Kidney tubule cell (primary cell): ENCODE measurements at regions not wholly inside any gene's neighbourhood (a gene's known extent, or its start where the extent isn't known, plus 50 kb on each side); places are given as distances from the start of the nearest gene placed in this dataset.

ENCODE experiments used
- DNase-seq: peaks from one replicate; pipeline ENCODE4 v3.0.0-alpha.2; 2018; ENCODE audit warnings: low spot score

DNA sequence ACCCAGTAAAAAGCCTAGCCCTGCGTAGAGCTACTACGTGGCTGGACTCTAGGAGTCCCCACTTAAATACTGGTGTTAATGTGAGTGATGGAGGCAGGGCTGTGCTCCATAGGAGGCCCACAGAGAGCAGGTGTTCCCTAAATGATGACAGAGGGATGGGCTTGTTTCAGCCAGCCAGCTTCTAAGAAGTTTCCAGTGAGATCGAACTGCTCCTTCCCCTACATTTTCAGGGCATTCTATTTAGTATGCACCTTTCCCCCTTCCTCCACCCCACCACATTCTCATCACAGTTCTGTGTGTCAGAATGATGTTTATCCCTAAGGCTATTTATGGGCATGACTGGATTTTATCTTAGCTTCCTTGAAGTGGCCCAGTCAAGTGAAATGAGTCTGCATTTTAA is 213.0 kb downstream of the TRIB2 start:
- no peak for DNase-seq

- DNase-seq: no peak
Observed at GRCh38 chr2:12930391-12930790, 213.7 kb downstream of the TRIB2 start.

- peak; percentile 48 for DNase-seq
Observed at GRCh38 chr2:12931186-12931844, 214.6 kb downstream of the TRIB2 start.

- DNase-seq: no peak
Observed at GRCh38 chr2:12932192-12932591, 215.5 kb downstream of the TRIB2 start.

DNA sequence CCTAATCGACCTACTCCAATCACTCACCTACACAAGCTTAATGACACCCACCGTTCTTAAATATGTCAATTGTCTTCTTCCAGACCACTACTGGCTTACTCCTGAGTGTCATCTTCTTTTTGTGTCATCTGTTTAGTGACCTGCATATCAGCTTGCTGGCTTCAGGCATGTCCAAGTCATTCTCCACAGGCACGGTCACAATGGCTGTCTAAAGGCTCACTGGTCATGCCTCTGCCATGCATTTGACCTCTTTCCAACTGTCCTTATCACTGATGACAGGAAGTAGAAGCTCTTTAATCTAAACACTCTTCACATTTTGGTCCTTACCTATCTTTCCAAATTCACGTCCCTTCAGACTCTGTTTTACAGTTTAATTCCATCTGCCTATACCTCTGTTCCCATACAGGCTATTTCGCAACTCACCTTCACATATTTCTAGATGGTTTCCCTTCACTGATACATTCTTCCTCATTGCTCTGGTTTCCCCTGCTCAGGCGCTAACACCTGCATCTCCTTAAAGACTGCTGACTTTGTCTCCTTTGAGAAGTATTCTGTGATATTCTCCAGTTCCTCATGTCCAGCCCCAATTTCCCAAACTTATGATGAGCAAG is 217.5 kb downstream of the TRIB2 start:
- DNase-seq: no peak

DNA sequence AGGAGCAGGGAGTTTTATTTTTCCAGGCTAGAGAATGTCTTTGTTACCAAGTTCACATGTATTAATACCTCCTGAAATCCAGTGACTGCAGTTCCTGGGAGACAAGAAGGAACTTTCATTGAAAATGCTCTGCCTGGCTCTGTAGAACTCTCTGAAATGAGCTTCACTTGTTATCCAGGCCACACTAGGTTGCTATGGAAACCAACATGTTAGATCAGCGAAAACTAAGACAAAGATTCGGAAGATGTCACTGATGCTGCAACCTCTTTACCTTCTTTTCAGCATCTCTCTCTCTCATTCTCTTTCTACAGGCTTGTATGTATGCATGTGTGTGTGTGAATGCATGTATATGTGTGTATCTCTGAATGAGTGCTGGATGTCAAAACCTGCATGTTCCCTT is 218.5 kb downstream of the TRIB2 start:
- DNase-seq: no peak

- DNase-seq: no peak
Observed at GRCh38 chr2:12935796-12936195, 219.1 kb downstream of the TRIB2 start.

GRCh38 chr2:12941203-12941602 is 224.5 kb downstream of the TRIB2 start:
- DNase-seq: no peak

GRCh38 chr2:12948231-12948960 is 231.7 kb downstream of the TRIB2 start:
- no peak for DNase-seq

DNA sequence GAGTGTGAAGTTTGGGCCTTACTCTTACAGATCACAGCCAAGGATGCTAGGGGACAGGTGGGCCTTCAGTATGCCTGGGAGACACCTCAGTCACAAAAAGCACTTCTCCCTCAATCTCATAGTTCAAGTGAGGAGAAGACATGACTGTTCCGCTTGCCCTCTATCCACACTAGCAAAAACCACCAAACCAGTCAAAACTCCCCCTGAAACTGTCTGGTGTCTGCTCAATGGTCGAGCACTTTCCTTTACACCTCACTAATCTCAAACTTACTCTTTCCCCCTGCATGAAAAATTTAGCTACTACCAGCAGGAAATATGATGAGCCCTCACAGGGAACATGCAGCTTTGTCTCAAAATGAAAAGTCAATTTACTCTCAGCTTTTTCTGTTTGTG is 232.2 kb downstream of the TRIB2 start:
- DNase-seq: no peak

- no peak for DNase-seq
Observed at GRCh38 chr2:12949406-12949805, 232.7 kb downstream of the TRIB2 start.

DNA sequence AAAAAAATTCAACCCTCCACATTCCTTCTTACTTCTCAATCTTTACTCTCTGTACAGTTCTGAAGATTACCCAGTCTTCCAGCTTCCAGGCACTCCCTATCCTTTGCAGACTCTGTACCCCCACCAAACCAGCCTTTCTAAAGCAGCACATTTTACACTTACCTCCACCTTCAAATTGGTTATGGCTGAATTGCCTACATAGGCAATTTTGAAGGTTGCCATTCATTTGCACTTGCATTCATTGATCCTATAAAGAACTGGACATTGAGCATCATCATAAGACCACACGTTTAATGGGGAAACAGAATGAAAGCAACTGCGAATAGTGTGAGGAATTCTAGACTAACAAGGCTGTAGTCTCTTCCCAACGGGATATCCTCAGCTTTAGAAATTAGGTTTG is 233.4 kb downstream of the TRIB2 start:
- no peak for DNase-seq

DNA sequence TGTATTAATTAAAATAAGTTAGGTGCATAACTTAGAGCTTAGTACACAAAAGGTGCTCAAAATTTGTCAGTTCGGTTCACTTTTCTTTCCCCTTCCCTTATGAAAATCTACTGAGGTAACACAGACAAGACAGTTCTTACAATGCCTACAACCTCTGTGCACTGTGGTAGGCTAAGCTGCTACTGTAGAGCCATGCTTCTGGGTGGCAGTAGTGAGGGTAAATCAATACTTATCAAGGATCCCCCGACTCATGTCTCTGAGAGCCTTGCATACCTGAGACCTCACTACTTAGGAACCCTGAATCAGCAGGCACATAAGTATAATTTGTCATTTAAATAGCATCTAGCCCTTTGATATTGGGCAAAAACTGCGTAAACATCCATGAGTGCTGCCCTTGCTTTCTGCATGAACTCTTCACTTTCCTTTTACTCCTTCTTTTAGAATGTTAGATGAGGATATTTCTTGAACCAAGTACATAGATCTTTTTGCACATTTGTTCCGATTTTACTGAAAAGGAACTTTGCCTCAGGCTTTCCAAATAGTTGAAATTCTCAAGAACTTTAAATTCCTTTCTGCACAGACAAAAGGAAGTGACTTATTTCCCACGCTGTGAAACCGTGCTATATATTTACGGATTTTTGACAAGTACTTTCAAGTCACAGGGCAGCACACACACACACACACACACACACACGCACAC is 234.4 kb downstream of the TRIB2 start:
- peak; percentile 7 for DNase-seq

- DNase-seq: no peak
Observed at GRCh38 chr2:12951657-12951973, 234.9 kb downstream of the TRIB2 start.

DNA sequence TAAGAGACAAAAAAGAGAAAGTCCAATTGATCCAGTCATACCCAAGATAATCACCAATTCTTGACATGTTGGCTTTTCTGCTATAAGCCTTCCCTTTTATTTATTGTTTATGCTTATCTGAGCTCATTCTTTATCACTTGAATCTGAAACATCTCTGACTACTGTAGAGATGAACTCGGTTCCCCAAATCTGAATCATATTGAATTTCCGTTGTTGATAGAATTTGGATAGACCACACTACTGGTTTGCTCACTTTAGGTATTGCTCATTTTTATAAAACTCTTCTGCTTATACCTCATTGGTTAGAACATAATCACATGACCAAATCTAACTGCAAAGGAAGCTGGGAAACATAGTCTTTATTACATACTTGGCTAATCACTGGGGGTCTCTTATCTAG is 236.9 kb downstream of the TRIB2 start:
- DNase-seq: no peak

GRCh38 chr2:12955864-12956263 is 239.1 kb downstream of the TRIB2 start:
- no peak for DNase-seq

GRCh38 chr2:12957251-12957650 is 240.5 kb downstream of the TRIB2 start:
- no peak for DNase-seq

DNA sequence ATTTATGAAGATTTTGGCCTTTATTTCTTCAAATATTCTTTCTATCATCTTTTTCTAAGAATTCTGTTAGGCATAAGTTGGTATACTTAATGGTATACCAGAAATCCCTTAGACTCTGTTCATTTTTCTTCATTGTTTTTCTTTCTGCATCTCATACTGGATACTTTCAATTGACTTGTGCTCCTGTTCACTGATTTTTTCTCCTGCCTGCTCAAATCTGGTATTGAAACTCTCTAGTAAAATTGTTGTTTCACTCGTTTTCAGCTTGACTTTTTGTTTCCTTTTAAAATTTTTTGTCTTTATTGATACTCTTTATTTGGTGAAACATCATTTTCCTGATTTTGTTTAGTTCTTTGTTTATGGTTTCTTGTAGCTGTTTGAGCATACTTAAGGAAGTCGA is 243.2 kb downstream of the TRIB2 start:
- DNase-seq: no peak

GRCh38 chr2:12960671-12961070 is 243.9 kb downstream of the TRIB2 start:
- no peak for DNase-seq

DNA sequence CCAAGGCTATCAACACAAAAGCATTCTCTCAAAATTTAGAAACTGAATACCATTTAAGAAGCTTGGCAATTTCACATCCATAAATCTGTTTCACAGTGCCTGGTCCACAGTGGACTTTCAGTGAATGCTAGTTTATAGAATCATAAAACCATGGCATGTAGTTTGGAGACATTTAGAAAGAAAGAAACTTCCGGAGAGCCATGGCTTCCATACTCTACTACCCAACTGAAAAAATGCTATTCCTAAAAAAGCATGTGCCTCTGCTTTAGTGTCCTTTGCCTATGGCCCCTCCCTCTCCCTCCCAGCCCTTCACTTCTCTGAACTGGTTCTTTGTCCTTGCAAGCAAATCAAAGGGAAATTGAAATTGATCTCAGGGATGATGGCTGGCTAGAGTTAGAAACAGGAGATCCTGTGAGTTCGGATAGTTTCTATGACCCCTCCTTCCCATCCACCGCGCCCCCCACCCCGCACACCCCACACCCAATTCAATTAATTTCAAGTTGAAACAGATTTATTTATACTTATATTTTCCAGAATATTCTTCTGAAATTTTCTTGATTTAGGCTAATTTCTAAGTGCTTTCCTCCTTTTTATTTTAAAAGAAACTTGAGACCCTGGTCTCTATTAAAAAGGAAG is 248.3 kb downstream of the TRIB2 start:
- no peak for DNase-seq

DNA sequence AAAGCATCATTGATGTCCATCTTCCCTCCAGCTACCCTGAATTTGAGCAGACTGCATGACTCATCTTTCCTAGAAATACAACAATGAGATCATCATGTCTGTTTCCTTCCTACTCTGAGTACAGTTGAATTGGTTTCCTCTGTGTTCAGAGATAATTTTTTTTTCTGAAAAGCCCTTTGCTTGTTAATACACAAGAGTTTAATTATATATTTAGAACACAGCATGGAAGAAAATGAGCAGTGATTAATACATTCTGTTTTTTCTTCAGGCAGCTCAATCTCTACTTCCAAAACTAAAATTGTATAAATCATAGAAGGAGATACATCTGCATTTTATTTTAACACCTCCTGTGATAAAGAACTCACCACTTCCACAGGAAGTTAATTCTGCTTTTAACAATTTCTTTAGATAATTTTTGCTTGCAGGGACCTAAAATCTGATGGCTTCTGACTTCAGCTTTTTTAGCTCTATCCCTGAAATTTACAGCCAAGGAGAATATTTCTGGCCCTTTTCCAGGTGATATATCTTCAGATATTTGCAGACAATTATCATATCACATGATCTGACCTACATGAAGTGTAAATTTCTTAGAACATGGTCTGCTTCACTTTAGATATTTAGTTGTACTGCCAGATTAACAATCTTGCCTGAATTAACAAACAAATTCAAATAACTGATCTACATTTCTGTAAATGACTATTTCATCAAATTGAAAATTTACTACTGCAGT is 249.0 kb downstream of the TRIB2 start:
- DNase-seq: peak; percentile 73

DNA sequence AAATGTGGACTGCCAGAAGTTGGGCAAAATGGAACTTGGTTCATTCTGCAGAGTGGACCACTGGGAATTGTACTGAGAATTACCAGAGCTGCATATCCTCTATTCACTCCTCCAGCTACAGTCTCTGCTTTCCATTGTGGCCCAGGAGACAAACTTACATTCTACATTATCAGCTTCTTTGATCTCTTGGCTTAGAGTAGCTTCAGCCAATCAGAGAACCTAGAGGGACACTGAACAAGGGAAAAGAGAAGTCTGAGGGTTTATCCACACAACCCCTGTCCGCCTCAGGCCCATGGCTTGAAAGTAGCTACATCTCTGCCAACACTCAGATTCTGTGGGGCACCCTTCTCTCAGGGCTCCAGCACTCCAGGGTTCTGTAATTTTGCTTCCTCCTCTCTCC is 251.1 kb downstream of the TRIB2 start:
- DNase-seq: no peak
